ENCODE measurements at regions not wholly inside any gene's neighbourhood (a gene's known extent, or its start where the extent isn't known, plus 50 kb on each side); places are given as distances from the start of the nearest gene placed in this dataset.

DNA sequence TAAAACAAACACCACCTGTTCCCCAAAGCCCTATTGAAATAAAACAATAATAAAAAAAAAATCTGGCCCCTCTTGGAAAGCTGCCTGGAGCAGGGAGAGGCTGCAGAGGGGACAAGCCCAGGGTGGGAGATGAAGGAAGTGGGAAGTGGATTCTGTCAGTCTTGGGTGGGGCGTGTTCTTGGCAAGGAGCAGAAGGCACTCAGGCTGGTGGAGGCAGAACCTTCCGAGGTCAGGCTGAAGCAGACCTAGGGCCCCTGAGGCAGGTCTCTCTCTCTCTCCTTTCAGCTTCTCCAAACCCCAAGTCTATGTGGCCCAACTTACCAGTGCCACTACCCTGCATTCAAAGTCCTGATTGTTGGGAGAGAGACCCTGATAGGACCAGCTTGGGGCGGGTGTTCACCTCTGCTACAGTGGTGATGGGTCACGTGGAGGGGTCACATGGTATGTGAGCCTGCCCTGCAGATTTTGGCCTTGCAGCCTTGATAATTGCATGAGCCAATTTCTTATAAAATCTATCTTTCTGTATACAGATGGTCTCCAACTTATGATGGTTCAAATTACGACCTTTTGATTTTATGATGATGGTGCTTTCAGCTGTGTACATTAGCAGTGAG is 145.4 kb upstream of the C1orf174 start:
- no peak for TF ChIP-seq POLR2A (IDR thresholded peaks at IDR 0.05)
- TF ChIP-seq, protein P1, sequence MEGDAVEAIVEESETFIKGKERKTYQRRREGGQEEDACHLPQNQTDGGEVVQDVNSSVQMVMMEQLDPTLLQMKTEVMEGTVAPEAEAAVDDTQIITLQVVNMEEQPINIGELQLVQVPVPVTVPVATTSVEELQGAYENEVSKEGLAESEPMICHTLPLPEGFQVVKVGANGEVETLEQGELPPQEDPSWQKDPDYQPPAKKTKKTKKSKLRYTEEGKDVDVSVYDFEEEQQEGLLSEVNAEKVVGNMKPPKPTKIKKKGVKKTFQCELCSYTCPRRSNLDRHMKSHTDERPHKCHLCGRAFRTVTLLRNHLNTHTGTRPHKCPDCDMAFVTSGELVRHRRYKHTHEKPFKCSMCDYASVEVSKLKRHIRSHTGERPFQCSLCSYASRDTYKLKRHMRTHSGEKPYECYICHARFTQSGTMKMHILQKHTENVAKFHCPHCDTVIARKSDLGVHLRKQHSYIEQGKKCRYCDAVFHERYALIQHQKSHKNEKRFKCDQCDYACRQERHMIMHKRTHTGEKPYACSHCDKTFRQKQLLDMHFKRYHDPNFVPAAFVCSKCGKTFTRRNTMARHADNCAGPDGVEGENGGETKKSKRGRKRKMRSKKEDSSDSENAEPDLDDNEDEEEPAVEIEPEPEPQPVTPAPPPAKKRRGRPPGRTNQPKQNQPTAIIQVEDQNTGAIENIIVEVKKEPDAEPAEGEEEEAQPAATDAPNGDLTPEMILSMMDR (IDR thresholded peaks at IDR 0.05) = no peak
- no peak overlapping the region for H3K4me3 ChIP-seq
- peaks cover 10% of the 10 kb centered on the region for H3K4me1 ChIP-seq
- intact Hi-C loops (cut with DNase I; ENCODE audit: low total_unique reads) = no loop called here
- no peaks in the 10 kb centered on the region for H3K36me3 ChIP-seq (ENCODE audit: low read depth, missing control alignments)
- H3K27ac ChIP-seq = no peak overlapping the region
- DNase-seq = no peak
- 90 to 91% methylated on average over 5 of the region's 5 CpGs for WGBS, 2 donors
- H3K27me3 ChIP-seq = no peaks in the 10 kb centered on the region
- H3K9me3 ChIP-seq = no peaks in the 10 kb centered on the region

DNA sequence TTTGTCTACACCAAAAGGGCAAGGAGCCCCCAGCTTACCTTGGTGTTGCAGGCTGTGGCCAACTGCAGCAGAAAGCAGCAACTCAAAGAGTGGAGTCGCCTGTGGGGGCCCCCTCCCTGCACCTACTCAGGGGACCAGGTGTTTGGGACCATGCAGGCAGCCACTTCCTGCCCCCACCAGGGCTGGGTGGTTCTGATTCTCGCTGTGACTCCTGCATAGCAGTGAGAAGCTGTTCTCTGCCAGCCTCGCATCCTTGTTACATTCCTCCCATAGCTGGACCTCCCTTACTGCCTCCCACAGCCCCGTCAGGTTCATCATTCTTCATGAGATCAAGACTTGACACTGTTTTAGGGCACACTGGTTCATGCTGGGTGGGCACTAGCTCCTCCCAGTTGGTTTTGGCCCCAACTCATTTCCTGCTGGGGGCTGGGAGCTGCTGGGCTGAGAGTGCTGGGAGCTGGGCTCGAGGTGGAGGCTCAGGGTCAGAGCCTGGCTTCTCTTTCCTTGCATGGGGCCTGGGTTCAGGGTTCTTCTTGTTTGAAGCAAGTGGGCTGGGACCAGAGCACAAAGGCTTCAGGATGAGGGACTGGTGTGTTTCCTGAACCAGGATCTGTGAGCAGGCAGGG is 146.9 kb upstream of the C1orf174 start:
- H3K36me3 ChIP-seq (ENCODE audit: low read depth, missing control alignments) = no peaks in the 10 kb centered on the region
- DNase-seq = no peak
- WGBS, 2 donors = 69 to 79% methylated on average over 5 of the region's 5 CpGs
- H3K4me3 ChIP-seq = no peak overlapping the region
- no peaks in the 10 kb centered on the region for H3K27me3 ChIP-seq
- no peak for TF ChIP-seq POLR2A (IDR thresholded peaks at IDR 0.05)
- TF ChIP-seq, protein P1 (IDR thresholded peaks at IDR 0.05) = no peak
- no peak overlapping the region for H3K27ac ChIP-seq
- intact Hi-C loops (cut with DNase I; ENCODE audit: low total_unique reads) = no loop called here
- H3K4me1 ChIP-seq = peaks cover 10% of the 10 kb centered on the region
- H3K9me3 ChIP-seq = no peaks in the 10 kb centered on the region

DNA sequence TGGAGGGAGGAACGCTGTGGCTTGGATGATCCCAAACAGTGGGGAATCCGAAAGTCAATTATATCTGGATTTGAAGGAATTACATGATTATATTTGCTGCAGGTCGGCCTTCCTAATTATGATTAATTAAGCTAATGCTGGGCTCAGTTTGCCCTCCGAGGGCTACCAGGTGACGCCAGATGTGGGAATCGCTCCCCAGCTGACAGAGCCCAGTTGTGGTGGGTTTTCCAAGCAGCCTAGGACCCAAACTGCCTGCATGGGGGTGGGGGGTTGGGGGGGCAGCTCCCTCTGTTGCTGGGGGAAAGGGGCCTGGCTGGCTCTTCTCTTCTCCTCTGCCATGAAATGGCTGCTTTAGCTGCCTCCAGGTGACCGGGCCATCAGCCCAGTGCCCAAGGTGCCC is 147.6 kb upstream of the C1orf174 start:
- WGBS, 2 donors = 91% methylated on average over 6 to 7 of the region's 7 CpGs
- no peak overlapping the region for H3K27ac ChIP-seq
- no peak for DNase-seq

DNA sequence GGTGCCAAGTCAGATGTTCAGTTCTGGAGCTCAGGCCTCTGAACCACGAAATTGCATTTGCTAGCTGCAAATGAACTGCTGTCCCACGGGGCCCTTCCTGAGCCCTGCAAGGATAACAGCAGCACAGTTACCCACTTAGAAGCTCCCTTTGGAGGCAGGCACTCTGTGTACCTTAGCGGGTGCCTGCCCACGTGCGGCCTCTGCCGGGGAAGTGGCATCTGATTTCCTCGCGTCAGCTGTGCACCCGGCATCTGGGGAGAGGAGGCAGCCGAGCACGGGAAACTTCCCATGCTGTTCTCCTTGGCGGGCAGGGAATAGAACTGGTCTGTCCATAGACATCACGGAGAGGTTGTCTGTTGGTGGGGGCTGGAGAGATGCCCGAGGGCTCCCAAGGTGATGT is 148.0 kb upstream of the C1orf174 start:
- Histone ChIP-seq H3K27me3 (no peaks in the 10 kb centered on the region), H3K27ac (no peak overlapping the region), H3K9me3 (no peaks in the 10 kb centered on the region), H3K36me3 (ENCODE audit: low read depth, missing control alignments) (no peaks in the 10 kb centered on the region), H3K4me3 (no peak overlapping the region), H3K4me1 (peaks cover 10% of the 10 kb centered on the region)
- 28 to 47% methylated on average over 4 to 14 of the region's 14 CpGs for WGBS, 2 donors
- TF ChIP-seq, protein P1 (IDR thresholded peaks at IDR 0.05) = no peak
- peak; percentile 59 for DNase-seq
- intact Hi-C loops (cut with DNase I; ENCODE audit: low total_unique reads) = no loop called here

More for the DNA sequence above, 147.6 kb upstream of the C1orf174 start:
- no peaks in the 10 kb centered on the region for H3K27me3 ChIP-seq
- intact Hi-C loops (cut with DNase I; ENCODE audit: low total_unique reads) = no loop called here
- H3K36me3 ChIP-seq (ENCODE audit: low read depth, missing control alignments) = no peaks in the 10 kb centered on the region
- no peaks in the 10 kb centered on the region for H3K9me3 ChIP-seq
- peaks cover 10% of the 10 kb centered on the region for H3K4me1 ChIP-seq
- no peak overlapping the region for H3K4me3 ChIP-seq
- TF ChIP-seq, protein P1 (IDR thresholded peaks at IDR 0.05) = no peak
- TF ChIP-seq POLR2A (IDR thresholded peaks at IDR 0.05) = no peak

DNA sequence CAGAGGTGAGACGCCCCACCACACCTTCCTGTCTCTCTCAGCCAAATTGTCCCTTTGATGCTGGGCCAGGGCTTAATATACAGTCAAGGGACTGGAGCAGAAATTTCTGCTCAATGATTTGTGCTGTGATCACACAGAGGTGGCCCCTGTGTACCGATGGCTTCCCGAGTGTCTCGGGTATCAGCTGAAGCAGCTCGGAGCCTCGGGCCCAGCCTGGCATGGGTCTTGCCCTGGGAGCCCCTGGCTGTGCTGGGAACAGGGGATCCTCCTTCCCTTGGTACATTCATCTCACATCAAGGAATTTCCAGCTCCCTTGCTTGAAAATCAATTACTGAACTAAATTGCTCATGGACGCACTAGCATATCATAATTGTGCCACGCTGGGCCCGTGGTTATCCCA is 148.8 kb upstream of the C1orf174 start:
- peaks cover 10% of the 10 kb centered on the region for H3K4me1 ChIP-seq
- no peak for DNase-seq
- H3K27me3 ChIP-seq = no peaks in the 10 kb centered on the region
- no peaks in the 10 kb centered on the region for H3K9me3 ChIP-seq
- no peak overlapping the region for H3K27ac ChIP-seq
- TF ChIP-seq, protein P1 (IDR thresholded peaks at IDR 0.05) = no peak
- no peak for TF ChIP-seq POLR2A (IDR thresholded peaks at IDR 0.05)
- H3K36me3 ChIP-seq (ENCODE audit: low read depth, missing control alignments) = no peaks in the 10 kb centered on the region
- WGBS, 2 donors = 52 to 62% methylated on average over 4 to 9 of the region's 9 CpGs
- H3K4me3 ChIP-seq = no peak overlapping the region
- intact Hi-C loops (cut with DNase I; ENCODE audit: low total_unique reads) = no loop called here
